Stimulated activated naive CD4-positive, alpha-beta T cell (primary cell): ENCODE measurements at regions not wholly inside any gene's neighbourhood (a gene's known extent, or its start where the extent isn't known, plus 50 kb on each side); places are given as distances from the start of the nearest gene placed in this dataset.
A peak's percentile ranks its signal among the peaks of the same experiment; 100 is the strongest.

Source experiments
- DNase-seq, 6 experiments: peaks; one replicate each; lab custom pipeline; 2025; lab: John Stamatoyannopoulos, UW

- DNase-seq, result no peak
Measured at GRCh38 chr1:39107341-39108290, 81.5 kb downstream of the NDUFS5 start.

DNA sequence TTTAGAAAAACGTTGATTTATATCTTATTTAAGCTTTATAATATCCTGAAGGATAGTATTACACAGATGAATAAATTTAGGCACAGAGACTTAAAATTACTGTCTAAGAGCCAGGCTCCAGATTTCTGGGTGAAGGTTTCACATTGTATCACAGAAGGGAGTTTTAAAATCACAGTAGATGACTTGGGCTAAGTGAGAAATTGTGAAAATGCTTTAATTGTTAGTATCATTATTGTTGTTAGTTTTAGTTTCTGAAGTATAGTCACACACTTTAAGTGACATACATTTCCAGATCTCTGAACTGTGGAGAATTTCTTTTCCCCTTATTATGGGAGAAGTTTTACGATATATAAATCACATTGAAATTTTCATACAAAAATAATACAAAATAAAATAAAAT, 83.5 kb downstream of the NDUFS5 start:
- DNase-seq, result no peak

- no peak for DNase-seq
Measured at GRCh38 chr1:39110325-39110851, 84.2 kb downstream of the NDUFS5 start.

DNA sequence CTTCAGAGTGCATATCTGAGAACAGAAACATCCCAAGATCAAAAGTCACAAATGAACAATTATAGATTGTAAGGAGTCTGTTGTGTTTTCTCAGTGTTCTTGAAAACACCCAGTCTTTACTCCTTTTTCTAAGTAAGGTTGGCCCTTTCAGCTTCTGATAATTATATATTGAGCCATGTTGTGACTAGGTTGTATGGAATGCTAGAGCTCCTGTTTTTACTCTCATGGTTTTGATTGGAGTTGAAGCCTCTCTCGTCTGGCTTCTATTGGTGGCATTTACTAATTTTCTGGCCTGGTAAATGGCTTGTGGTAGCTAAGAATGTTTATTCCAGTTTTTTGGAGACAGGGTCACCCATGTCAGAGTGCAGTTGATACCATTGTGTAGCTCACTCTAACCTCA, 84.7 kb downstream of the NDUFS5 start:
- DNase-seq, result no peak

DNA sequence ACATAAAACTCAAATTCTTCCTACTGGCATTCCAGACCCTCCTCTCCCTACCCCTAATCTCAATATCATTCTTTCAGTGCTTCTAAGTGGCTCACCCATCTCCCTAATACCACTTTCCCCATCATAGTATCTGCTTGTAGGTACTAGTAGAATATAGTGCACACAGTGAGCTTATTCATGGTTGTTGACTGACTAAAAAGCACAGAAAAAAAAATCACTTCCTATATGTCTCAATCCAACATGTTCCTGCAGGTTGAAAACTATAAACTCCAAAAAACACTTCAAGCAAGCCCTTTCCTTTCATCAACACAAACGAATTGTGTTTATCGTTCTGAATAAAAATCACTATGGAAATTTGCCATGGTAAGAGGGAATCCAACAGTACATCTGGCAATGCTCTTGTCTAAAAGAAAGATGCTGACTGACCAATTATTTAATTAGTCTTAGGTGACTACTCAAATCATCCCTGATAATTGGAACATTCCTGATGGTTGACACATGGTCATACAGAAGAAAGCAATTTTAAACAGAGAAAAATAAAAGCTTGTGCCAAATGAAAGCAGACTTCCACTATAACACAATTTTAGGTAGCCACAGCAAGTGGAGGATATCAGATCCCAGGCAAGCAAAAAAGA, 87.1 kb downstream of the NDUFS5 start:
- no peak for DNase-seq

DNA sequence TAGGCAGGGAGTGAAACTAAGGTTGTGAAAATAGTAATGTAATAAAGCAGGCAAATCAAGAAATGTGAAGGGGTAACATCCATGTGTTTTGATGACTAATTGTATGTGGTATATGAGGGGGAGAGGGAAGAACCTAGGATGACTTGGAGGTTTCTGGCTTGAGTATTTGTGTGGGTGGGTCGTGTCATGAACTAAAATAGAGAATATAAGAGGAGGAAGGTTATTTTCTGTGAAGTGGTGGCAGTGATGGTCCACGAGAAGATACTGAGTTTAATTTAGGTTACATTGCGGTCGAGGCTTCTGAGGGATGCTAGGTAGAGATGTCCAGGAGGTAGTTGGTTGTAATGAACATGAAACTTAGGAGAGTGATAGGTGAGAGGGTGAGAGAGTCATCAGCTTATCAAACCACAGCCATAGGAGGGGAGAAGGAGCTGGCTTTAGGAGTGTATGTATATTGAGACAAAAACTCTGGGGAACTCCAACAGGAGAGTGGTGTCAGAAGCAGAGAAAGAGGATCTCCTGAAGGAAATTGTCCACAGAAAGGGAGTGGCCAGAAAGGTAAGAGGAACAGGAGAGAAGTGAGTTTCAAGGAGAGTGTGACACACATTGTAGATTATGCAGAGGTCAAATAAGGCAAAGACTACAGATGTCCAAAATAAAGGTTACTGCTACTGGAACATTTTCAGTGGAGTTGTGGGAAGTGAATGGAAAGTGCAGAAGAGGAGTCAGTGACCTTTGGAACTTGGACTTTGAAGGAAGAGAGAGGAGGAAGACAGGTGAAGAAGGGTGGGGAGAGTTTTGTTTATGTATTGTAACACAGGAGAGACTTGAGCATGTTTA, 89.0 kb upstream of the MACF1 start:
- DNase-seq, result no peak

DNA sequence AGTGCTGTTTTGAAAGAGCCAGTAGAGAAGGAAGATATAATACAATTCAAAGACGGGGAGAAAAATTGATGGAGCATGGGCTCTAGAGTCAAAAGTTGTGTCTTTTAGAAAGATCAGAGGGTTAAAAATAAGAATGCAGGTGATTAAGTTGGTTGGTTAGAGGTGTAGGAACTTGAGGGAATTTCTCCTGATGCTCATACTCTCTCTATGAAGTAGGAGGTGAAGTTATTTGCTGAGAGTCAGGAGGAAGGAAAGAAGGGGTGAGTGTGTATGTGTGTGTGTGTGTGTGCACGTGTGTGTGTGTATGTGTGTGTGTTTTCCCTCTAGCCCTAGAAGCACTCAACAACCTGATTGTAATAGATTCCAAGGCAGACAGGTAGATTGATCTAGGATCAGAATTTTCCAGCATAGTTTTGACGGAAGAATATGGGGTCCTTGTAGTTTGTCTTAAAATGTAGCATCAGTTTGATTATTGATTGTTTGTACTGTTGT, 88.3 kb upstream of the MACF1 start:
- no peak for DNase-seq

DNA sequence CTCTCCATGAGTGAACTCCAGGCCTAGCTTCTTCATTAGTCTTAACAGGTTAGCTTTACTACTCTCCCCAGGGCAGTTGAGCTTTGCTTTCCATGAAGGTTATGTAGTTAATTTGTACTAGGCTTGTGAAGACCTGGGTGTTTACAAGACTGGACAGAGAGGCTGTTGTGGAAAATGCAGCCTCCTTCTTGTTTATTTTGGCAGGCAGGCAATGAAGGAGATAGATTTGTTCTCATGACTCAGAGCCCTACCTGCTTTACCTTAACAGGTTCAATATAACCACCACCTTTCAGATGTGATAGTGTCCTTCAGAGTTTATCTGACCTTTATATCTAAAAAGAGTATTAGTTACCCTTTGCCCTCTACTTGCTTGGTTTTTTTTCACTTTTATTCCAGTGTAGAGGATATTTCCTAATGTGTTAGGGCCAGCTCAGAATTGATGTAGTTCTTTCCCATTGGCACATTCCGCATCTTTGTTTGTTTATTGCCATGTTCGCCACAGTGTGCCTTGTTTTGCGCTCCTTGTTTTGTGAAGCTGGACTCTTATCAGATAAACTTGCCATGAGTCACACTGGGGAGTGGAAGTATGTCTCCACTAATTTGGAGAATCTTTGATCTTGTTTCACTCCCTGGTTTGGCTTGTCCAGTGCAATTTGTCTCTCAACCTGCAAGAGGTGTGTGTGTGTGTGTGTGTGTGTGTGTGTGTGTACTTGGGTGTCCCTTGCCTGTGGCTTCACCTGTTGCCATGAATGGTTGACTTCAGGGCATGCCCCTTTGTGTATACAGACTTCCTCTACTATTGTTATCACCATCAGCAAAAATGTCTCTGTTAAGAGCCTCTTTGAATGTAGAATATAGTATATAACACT, 87.4 kb upstream of the MACF1 start:
- no peak for DNase-seq

GRCh38 chr1:39117899-39118450, 86.5 kb upstream of the MACF1 start:
- DNase-seq, result no peak

GRCh38 chr1:39122056-39122455, 82.4 kb upstream of the MACF1 start:
- DNase-seq, result no peak

DNA sequence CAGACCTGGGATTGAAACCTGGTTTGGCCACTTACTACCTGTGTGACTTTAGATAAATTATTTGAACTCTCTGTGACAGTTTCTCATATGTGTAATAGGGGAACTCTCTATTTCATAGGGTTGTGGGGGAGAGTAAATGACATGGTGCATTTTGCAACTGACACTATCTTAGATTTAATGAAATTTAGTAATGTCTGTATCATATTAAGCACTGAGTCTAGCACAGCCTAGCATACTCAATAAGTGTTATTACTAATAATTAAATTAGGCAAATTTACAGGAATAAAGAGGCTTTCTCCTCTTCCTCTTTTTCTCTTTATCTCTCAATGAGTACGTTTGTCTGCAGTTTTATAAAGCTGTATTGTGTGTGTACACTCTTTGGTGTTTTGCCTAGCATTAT, 80.2 kb upstream of the MACF1 start:
- DNase-seq, result no peak

DNA sequence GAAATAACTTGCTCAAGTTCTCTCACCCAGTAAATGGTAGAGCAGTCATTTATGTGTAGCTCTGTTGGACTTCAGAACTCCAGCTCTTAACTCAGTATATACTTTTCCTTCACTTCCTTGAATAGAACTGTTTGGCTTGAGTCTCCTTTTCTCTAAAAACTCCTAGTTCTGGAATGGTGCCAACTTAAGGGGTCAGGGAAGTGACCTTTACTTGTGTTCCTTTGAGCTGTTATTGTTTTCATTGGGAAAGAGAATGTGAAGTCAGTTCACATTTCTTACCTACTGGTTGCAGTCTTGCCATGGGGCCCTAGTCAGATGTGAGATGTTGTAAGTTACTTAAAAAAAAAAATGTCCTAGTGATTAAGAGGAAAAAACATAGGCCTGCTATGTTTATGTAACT, 77.0 kb upstream of the MACF1 start:
- no peak for DNase-seq

- DNase-seq, result no peak
Measured at GRCh38 chr1:39128126-39128525, 76.4 kb upstream of the MACF1 start.

- no peak for DNase-seq
Measured at GRCh38 chr1:39128959-39129358, 75.5 kb upstream of the MACF1 start.

GRCh38 chr1:39129514-39129913, 75.0 kb upstream of the MACF1 start:
- peak in 2 of 6 experiments; percentile 4 to 5 for DNase-seq

DNA sequence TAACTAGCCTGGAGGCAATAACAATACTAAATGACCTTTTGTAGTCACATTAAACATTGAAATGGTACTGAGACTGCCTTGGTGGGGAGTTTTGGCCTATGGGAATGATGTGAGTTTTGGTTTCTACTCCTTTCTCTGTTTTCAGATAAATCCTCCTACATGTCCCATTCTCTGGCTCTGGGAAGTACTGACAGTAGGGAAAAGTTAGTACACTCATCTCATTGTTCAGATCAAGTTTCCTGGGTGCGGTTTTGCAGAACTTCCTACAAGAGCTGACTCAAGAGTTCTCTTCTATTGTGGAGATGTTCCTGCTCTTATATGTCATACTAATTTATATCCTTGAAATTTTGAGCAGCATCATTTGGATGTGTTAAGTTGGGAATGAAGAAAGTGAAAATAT, 74.2 kb upstream of the MACF1 start:
- no peak for DNase-seq

- no peak for DNase-seq
Measured at GRCh38 chr1:39131940-39132339, 72.6 kb upstream of the MACF1 start.

- no peak for DNase-seq
Measured at GRCh38 chr1:39132505-39133339, 71.8 kb upstream of the MACF1 start.

DNA sequence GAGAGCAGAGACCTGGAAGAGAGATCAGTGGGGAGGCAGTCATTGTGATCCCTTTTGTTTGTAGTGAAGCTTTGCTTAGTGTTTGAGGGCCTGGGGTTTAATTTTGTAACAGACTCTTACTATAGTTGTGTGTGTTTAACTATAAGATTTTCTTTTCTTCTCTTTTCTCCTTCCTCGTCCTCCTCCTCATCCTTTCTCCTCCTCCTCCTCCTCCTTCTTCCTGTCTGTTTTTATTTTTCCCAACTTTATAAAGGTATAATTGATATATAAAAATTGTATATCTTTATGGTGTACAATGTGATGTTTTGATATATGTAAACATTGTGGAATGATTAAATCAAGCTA, 71.2 kb upstream of the MACF1 start:
- DNase-seq, result no peak

DNA sequence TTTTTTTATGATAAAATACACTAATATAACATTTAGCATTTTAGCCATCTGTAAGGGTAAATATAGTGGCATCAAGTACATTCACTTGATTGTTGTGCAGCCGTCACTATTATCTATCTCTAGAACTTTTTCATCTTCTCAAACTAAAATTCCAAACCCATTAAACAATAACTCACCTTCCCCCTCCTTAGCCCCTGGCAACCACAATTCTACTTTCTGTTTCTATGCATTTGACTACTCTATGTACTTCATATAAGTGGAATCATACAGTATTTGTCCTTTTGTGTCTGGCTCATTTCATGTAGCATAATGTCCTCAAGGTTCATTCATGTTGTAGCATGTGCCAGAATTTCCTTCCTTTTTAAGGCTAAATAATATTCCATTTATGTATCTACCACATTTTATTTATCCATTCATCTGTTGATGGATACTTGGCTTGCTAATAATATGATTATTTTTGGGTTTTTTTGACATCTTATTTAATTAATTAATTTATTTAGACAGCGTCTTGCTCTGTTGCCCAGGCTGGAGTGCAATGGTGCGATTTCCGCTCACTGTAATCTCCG, 69.6 kb upstream of the MACF1 start:
- DNase-seq, result no peak
